Erythroblast (primary cell): ENCODE measurements at regions not wholly inside any gene's neighbourhood (a gene's known extent, or its start where the extent isn't known, plus 50 kb on each side); places are given as distances from the start of the nearest gene placed in this dataset.

ENCODE experiments used
- GATA1 ChIP-seq: IDR thresholded peaks from 2 replicates; pipeline ENCODE4 v1.6.1; 2011; ENCODE audit warnings: low read depth, mild to moderate bottlenecking, control low read depth, low read length, moderate library complexity
- POLR2A ChIP-seq: IDR thresholded peaks from 2 replicates; pipeline ENCODE4 v1.6.1; 2011; ENCODE audit warnings: mild to moderate bottlenecking, low read length

- TF ChIP-seq POLR2A (no peak), GATA1 (no peak)
Observed at GRCh38 chr6:134692008-134692407, 257.9 kb downstream of the ALDH8A1 start.
